IMR-90 (cell line): ENCODE measurements at regions not wholly inside any gene's neighbourhood (a gene's known extent, or its start where the extent isn't known, plus 50 kb on each side); places are given as distances from the start of the nearest gene placed in this dataset.
A peak's percentile ranks its signal among the peaks of the same experiment; 100 is the strongest.
"Not testable (repeated sequence)": the region's sequence is repeated elsewhere in the genome, so short reads cannot be mapped to it uniquely, and the experiment has no call there.

Experiments
- ATAC-seq: fragments of 200-7000 bp; cut with Tn5 transposase; 2 replicates; pipeline ENCODE4 v1.9.1; 2020; ENCODE audit warnings: low read depth, mild to moderate bottlenecking, moderate library complexity
- BruUV-seq: library from RNA; stranded (reverse); fragments of 400-500 nt; replicated peaks from 2 replicates; lab custom pipeline; 2021; lab: Mats Ljungman, UMichigan
- CTCF ChIA-PET: fragments of 300-600 bp; formaldehyde crosslinking; extraction: SDS; loops from one replicate; lab custom pipeline; 2021; ENCODE audit warnings: antibody characterized with exemption; lab: Yijun Ruan, JAX
- POLR2A ChIA-PET: fragments of 300-600 bp; sonication (Branson Sonifier 250); formaldehyde crosslinking; loops from one replicate; lab custom pipeline; 2022; ENCODE audit warnings: antibody characterized with exemption; ENCODE audit not compliant: unreplicated experiment; lab: Charles Lee
- DNase-seq: peaks from one replicate; pipeline ENCODE4 v3.0.0; 2013
- H2AFZ ChIP-seq: replicated peaks from 2 replicates; pipeline ENCODE3; 2013; ENCODE audit warnings: low read length, mild to moderate bottlenecking; ENCODE audit not compliant: poor library complexity
- H2AK5ac ChIP-seq: 2 replicates; pipeline ENCODE4 v1.6.1; 2013; ENCODE audit warnings: low read depth, low read length, inconsistent platforms
- H2AK9ac ChIP-seq: replicated peaks from 2 replicates; pipeline ENCODE3; 2013; ENCODE audit warnings: mild to moderate bottlenecking, low read depth, low read length, moderate library complexity; ENCODE audit not compliant: poor library complexity
- H2BK120ac ChIP-seq: 2 replicates; pipeline ENCODE4 v1.6.1; 2013; ENCODE audit warnings: low read depth, low read length, inconsistent platforms
- H2BK15ac ChIP-seq: 3 replicates; pipeline ENCODE4 v1.6.1; 2013; ENCODE audit warnings: low read depth, low read length, inconsistent platforms
- H2BK20ac ChIP-seq: 2 replicates; pipeline ENCODE4 v1.6.1; 2013; ENCODE audit warnings: low read depth, mild to moderate bottlenecking, inconsistent platforms, low read length, moderate library complexity
- H2BK5ac ChIP-seq: 2 replicates; pipeline ENCODE4 v1.6.1; 2013; ENCODE audit warnings: mild to moderate bottlenecking, low read depth, low read length, inconsistent platforms; ENCODE audit not compliant: poor library complexity, severe bottlenecking
- H3K14ac ChIP-seq: replicated peaks from 2 replicates; pipeline ENCODE4 v1.6.1; 2013; ENCODE audit warnings: low read depth, low read length, inconsistent platforms
- H3K18ac ChIP-seq: 2 replicates; pipeline ENCODE4 v1.6.1; 2013; ENCODE audit warnings: low read depth, low read length, control low read depth
- H3K23ac ChIP-seq: 2 replicates; pipeline ENCODE4 v1.6.1; 2013; ENCODE audit warnings: low read depth, low read length, inconsistent platforms
- H3K27ac ChIP-seq: 2 replicates; pipeline ENCODE4 v1.5.1; 2013; ENCODE audit warnings: mild to moderate bottlenecking, control low read depth, low read length; ENCODE audit not compliant: insufficient read depth
- H3K27me3 ChIP-seq: 2 replicates; pipeline ENCODE4 v1.6.1; 2013; ENCODE audit warnings: low read length; ENCODE audit not compliant: control insufficient read depth, insufficient read depth
- H3K36me3 ChIP-seq: 2 replicates; pipeline ENCODE4 v1.6.1; 2013; ENCODE audit warnings: low read length, mixed read lengths; ENCODE audit not compliant: control insufficient read depth, insufficient read depth
- H3K4ac ChIP-seq: 2 replicates; pipeline ENCODE4 v1.6.1; 2013; ENCODE audit warnings: low read depth, low read length, inconsistent platforms
- H3K4me1 ChIP-seq: 2 replicates; pipeline ENCODE4 v1.6.1; 2013; ENCODE audit warnings: low read length, mixed read lengths; ENCODE audit not compliant: control insufficient read depth, insufficient read depth
- H3K4me2 ChIP-seq: 2 replicates; pipeline ENCODE4 v1.6.1; 2013; ENCODE audit warnings: low read depth, mild to moderate bottlenecking, control low read depth, low read length, moderate library complexity
- H3K4me3 ChIP-seq: 2 replicates; pipeline ENCODE4 v1.5.1; 2013; ENCODE audit warnings: low read depth, mild to moderate bottlenecking, control low read depth, low read length, moderate library complexity; ENCODE audit not compliant: insufficient read depth
- H3K56ac ChIP-seq: 2 replicates; pipeline ENCODE4 v1.6.1; 2013; ENCODE audit warnings: low read length, inconsistent platforms; ENCODE audit not compliant: insufficient read depth; ENCODE audit errors: extremely low read depth
- H3K79me1 ChIP-seq, 2 experiments: 2 replicates each; pipeline ENCODE4 v1.6.1; 2013; ENCODE audit warnings: low read length in 2 of 2, inconsistent platforms in 1 of 2, low read depth in 1 of 2
- H3K9ac ChIP-seq: 2 replicates; pipeline ENCODE4 v1.6.1; 2013; ENCODE audit warnings: low read depth, low read length, control low read depth
- H3K9me1 ChIP-seq: 2 replicates; pipeline ENCODE4 v1.6.1; 2013; ENCODE audit warnings: low read length, inconsistent platforms; ENCODE audit not compliant: insufficient read depth
- H3K9me3 ChIP-seq: 2 replicates; pipeline ENCODE4 v1.6.1; 2013; ENCODE audit warnings: low read length; ENCODE audit not compliant: control insufficient read depth, insufficient read depth
- H4K20me1 ChIP-seq: 2 replicates; pipeline ENCODE4 v1.6.1; 2013; ENCODE audit warnings: low read length, inconsistent platforms; ENCODE audit not compliant: insufficient read depth
- H4K5ac ChIP-seq: 2 replicates; pipeline ENCODE4 v1.6.1; 2013; ENCODE audit warnings: mild to moderate bottlenecking, low read depth, low read length, control low read depth
- H4K8ac ChIP-seq, 2 experiments: 2 replicates each; pipeline ENCODE4 v1.6.1; 2013; ENCODE audit warnings: low read depth in 2 of 2, low read length in 2 of 2, control low read depth in 1 of 2, inconsistent platforms in 1 of 2
- H4K91ac ChIP-seq: 2 replicates; pipeline ENCODE4 v1.6.1; 2013; ENCODE audit warnings: low read depth, low read length, inconsistent platforms; ENCODE audit not compliant: insufficient read depth
- CEBPB ChIP-seq: IDR thresholded peaks from 2 replicates; pipeline ENCODE4 v1.6.1; 2012; ENCODE audit warnings: low read depth, low read length, improper control_type of control experiment
- MAFK ChIP-seq: IDR thresholded peaks from 2 replicates; pipeline ENCODE4 v1.6.1; 2012; ENCODE audit warnings: low read depth, low read length, improper control_type of control experiment
- WGBS, 2 experiments: methylation state at CpG; one replicate each; pipeline versions ENCODE4 v1.1.5 to v1.1.7; 2013; ENCODE audit warnings: missing lambda C conversion rate in 2 of 2; ENCODE audit not compliant: insufficient read length in 1 of 2; ENCODE audit errors: extremely low coverage in 2 of 2; 5-methylcytosine and 5-hydroxymethylcytosine counted together
- dilution Hi-C: fragments of 300-500 bp; cut with HindIII; formaldehyde crosslinking; loops from one replicate; pipeline ENCODE4 v1.14.3; 2018; ENCODE audit warnings: low sequenced_read_pairs; ENCODE audit not compliant: unreplicated experiment
- in situ Hi-C: fragments of 300-500 bp; cut with MboI; formaldehyde crosslinking; loops from 3 replicates; pipeline ENCODE4 v1.14.3; 2019; ENCODE audit warnings: low sequenced_read_pairs, inconsistent platforms, mixed read lengths
- intact Hi-C: fragments of 100-400 bp; cut with micrococcal nuclease; formaldehyde crosslinking; loops from 2 replicates; pipeline ENCODE4 v1.10.0; 2022

DNA sequence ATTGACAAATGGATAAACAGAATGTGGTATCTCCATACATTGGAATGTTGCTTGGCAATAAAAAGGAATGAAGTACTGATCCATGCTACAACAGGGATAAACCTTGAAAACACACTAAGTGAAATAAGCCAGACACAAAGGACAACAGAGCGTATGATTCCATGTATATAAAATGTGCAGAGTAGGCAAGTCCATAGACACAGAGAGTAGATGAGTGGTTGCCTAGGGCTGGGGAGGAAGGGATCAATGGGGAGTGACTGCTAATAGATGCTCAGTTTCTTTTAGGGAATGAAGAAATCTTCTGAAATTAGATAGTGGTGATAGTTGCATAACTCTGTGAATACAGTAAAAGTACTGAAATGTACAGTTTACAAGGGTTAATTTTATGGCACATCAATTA lies 59.4 kb upstream of the SMURF2 start:
- BruUV-seq, intact Hi-C loops: not testable (repeated sequence)
- DNase-seq = peak; percentile 62

DNA sequence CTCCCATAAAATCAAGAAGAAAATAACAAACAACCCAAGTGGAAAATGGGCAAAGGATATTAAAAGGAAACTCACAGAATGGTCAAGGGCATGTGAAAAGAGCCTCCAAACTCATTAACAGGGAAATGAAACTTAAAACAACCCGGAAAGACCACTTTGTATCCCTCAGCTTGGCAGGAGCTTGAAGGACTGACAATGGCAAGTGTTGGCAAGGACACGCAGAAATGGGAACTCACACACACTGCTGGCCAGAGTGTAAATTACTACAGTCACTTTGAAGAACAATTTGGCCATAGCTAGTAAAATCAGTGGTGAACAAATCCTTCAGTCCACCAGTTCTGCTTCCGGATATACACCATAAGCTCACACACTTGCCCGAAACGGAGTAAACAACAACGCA lies 58.1 kb upstream of the SMURF2 start:
- H3K56ac ChIP-seq, H3K18ac ChIP-seq, H3K79me1 ChIP-seq, H3K14ac ChIP-seq, H3K27ac ChIP-seq, DNase-seq, H3K23ac ChIP-seq, dilution Hi-C loops, ATAC-seq, H3K9ac ChIP-seq, H2BK5ac ChIP-seq, H2AK9ac ChIP-seq, H4K91ac ChIP-seq, H3K27me3 ChIP-seq, intact Hi-C loops, H4K20me1 ChIP-seq, BruUV-seq, H3K4me1 ChIP-seq, in situ Hi-C loops, H4K5ac ChIP-seq, H2AK5ac ChIP-seq, H3K4me3 ChIP-seq, H2AFZ ChIP-seq, H3K36me3 ChIP-seq, H3K9me3 ChIP-seq, POLR2A ChIA-PET, H3K4me2 ChIP-seq: not testable (repeated sequence)
- Histone ChIP-seq H2BK120ac (peak overlapping the region; percentile 64; the same call in 1 of the 2 replicates), H2BK20ac (0 out of 2 replicates have a peak overlapping the region, but pooled peaks have one; percentile 61), H2BK15ac (peak overlapping the region; percentile 87; the same call in 1 of the 3 replicates), H3K4ac (0 out of 2 replicates have a peak overlapping the region, but pooled peaks have one; percentile 50), H3K9me1 (peaks cover 10% of the 10 kb centered on the region), H4K8ac (0 out of 4 replicates have a peak overlapping the region, but pooled peaks of 1 of the 2 experiments have one; percentile 10)
- CTCF ChIA-PET = interaction anchor here (0.7 kb wide), 1 partner anchor 39 kb away, joined by 6 read pairs; no protein-coding TSS in a partner anchor
- no CpG with 5 or more reads among the region's 6 CpGs for WGBS, 2 experiments

More for the DNA sequence above, 59.4 kb upstream of the SMURF2 start:
- peak overlapping the region; percentile 87; the same call in 1 of the 2 replicates for H2AK5ac ChIP-seq
- peak overlapping the region; percentile 57 for H2BK5ac ChIP-seq
- H3K9ac ChIP-seq, H3K4me3 ChIP-seq, H3K27me3 ChIP-seq, H3K9me3 ChIP-seq, H3K56ac ChIP-seq, H4K5ac ChIP-seq, POLR2A ChIA-PET, H4K91ac ChIP-seq, H3K4me1 ChIP-seq, H2AFZ ChIP-seq, H3K14ac ChIP-seq, H4K20me1 ChIP-seq, H2AK9ac ChIP-seq, H3K23ac ChIP-seq, CTCF ChIA-PET, dilution Hi-C loops, H3K36me3 ChIP-seq, in situ Hi-C loops: not testable (repeated sequence)
- peak overlapping the region; percentile 30; the same call in 1 of the 2 replicates for H3K4me2 ChIP-seq
- ATAC-seq = peak; percentile 79
- TF ChIP-seq MAFK (peak; percentile 75), CEBPB (peak; percentile 50; the same call in 1 of the 2 replicates)
- H4K8ac ChIP-seq = peak overlapping the region in 1 of 2 experiments; percentile 81; a peak in 1 of 4 replicates
- 40% methylated on average over 1 of the region's 1 CpG; no CpG with 5 or more reads in 1 of the 2 experiments for WGBS, 2 experiments
- peak overlapping the region; percentile 18; the same call in 1 of the 2 replicates for H3K27ac ChIP-seq
- peaks cover 0 to 19% of the 10 kb centered on the region in 2 experiments; a peak in 2 of 4 replicates for H3K79me1 ChIP-seq
- H3K4ac ChIP-seq = peak overlapping the region; percentile 68; the same call in 1 of the 2 replicates
- H3K18ac ChIP-seq = peak overlapping the region; percentile 16; the same call in 1 of the 2 replicates
- H2BK20ac ChIP-seq = peak overlapping the region; percentile 90; the same call in 1 of the 2 replicates
- H2BK120ac ChIP-seq = peak overlapping the region; percentile 83
- peaks cover 13% of the 10 kb centered on the region for H3K9me1 ChIP-seq
- H2BK15ac ChIP-seq = 0 out of 3 replicates have a peak overlapping the region, but pooled peaks have one; percentile 62
